ENCODE measurements at regions not wholly inside any gene's neighbourhood (a gene's known extent, or its start where the extent isn't known, plus 50 kb on each side); places are given as distances from the start of the nearest gene placed in this dataset.

GRCh38 chr20:60316476-60317158, 358.4 kb downstream of the CDH26 start:
- no peak for DNase-seq (ENCODE audit: low spot score)

- DNase-seq (ENCODE audit: low spot score), result no peak
Measured at GRCh38 chr20:60317401-60317800, 359.2 kb downstream of the CDH26 start.

- no peak for DNase-seq (ENCODE audit: low spot score)
Measured at GRCh38 chr20:60321601-60322000, 363.4 kb downstream of the CDH26 start.

- no peak for DNase-seq (ENCODE audit: low spot score)
Measured at GRCh38 chr20:60326821-60327220, 368.6 kb downstream of the CDH26 start.

DNA sequence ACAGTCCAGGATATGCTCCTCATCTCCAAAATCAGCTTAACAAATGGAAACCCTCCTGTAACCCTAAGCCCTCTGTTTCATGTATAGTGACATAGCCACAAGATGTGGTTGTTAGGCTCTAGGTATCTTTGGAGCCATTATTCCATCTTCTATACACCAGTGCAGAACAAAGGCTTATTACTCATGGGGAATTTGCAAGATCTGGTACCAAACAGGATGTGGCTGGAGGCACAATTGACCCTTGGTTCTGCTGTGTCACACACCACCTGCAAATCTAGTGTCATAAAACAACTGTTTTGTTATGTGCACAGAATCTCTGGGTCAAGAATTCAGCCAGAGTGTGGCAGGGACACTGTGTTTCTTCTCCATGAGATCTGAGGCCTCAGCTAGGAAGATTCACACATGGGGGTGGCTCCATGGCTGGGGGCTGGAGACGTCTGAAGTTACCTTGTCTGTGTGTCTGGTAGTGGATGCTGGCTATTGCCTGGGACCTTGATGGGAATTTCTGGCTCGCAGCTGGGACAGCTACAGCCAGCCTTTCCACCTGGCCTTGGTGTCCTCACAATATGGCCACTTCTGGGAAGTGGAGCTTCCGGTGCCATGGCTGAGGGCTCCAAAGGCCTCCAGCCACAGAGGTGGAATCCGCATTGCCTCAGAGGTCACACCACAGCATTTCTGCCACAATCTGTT, 369.9 kb downstream of the CDH26 start:
- no peak for DNase-seq (ENCODE audit: low spot score)

GRCh38 chr20:60330461-60330860, 372.2 kb downstream of the CDH26 start:
- DNase-seq (ENCODE audit: low spot score), result no peak

DNA sequence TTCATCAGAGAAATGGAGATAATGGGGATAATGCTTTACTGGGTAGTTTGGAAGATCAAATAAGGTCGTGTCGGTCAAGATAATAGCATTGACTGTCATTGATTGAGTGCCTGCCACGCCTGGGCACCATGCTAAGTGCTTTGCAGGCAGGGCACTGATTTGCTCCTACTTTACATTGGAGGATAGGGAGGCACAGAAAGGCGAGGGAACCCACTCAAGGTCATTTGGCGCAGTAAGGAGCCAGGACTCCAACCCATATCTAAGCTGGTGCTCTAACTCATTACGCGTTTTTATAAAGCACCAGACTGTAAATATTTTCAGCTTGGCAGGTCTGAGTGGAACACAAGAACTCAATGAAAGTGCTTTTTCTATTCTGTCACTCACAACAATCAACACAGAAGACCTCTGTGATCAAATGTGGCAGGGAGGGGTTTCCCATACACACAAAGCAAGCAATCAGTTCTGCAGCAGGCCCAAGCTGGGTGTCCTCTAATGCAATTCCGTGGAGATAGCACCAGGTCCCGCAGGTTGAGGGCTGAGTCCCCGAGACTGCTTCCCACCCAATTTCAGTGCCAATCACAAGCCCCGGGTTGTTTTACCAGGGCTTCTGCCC, 373.6 kb downstream of the CDH26 start:
- DNase-seq (ENCODE audit: low spot score), result no peak

- no peak for DNase-seq (ENCODE audit: low spot score)
Measured at GRCh38 chr20:60332523-60332922, 374.3 kb downstream of the CDH26 start.

GRCh38 chr20:60334911-60335310, 376.7 kb downstream of the CDH26 start:
- DNase-seq (ENCODE audit: low spot score), result no peak

DNA sequence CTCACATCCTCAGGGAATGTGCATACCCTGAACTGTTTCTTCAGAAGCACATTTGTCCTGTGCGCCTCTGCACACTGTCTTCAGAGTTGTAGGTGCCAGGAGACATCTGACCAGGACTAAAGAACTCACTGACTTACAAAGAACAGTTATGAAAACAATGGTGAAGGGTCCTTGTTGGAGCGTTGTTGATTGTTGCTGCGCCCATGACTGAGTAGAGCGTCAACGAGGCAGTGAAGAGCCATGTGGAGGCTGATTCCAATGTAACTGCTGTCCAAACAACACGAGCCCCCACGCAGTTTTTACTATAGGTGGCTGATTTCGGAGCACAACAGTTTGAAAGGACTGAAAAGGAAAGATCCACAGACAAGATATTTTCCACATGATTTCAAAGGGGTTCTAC, 380.3 kb downstream of the CDH26 start:
- no peak for DNase-seq (ENCODE audit: low spot score)

DNA sequence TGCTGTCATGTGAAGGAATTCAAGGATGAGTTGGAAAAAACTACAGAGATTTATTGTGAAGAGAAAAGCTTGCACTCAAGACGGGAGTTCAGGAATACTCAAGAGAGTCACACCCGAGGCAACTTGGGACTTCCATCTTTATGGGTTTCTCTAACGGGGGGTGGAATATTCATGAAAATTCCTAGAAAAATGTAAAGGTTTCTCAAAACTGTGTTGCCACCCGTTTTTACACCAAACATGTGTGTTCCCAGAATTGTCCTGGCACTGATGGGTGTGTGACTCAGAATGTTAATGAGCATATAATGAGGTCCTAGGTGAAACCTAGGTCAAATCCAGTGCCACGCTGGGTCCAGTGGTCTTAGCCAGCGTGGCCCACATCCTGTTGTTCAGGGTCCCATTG, 381.5 kb downstream of the CDH26 start:
- DNase-seq (ENCODE audit: low spot score), result no peak

DNA sequence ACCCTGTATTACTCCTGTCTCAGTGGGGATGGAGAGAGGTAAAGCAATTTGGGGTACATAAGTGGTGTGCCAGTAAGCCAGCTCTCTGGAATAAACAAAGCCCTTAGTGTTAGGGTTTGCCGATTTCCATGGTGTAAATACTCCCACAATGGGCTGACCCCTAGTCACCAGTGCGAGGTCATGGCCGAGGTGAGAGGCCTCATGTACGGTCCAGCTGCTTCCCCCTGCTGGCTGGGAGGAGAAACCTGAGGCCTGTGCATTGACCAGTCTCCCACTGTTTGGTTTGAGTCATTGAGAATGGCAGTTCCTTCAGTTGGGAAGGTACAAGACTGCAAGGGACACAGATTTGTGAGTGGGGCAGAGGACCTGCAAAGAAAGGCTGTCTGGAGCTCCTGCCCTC, 382.0 kb downstream of the CDH26 start:
- no peak for DNase-seq (ENCODE audit: low spot score)

GRCh38 chr20:60341062-60341461, 382.8 kb downstream of the CDH26 start:
- no peak for DNase-seq (ENCODE audit: low spot score)

DNA sequence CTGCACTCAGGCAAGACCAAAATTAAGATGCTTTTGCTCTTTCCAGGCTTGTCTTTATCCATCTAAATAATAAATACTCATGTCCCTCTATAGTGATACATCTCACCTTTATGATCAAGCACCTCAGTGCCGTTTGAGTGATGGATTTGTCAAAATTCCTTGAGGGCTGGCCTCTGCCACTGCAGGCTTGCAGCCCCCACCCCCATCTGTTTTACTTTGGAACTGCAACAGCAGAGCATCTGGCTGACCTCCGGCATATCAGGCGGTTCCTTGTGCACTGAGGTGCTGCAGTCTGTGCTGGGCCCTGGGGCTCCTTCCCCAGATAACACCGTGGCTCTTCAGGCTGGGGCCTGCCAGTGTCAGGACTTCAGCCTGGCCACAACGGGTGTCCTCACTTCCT, 386.9 kb downstream of the CDH26 start:
- DNase-seq (ENCODE audit: low spot score), result no peak

GRCh38 chr20:60349418-60349817, 391.2 kb downstream of the CDH26 start:
- no peak for DNase-seq (ENCODE audit: low spot score)

- no peak for DNase-seq (ENCODE audit: low spot score)
Measured at GRCh38 chr20:60352017-60352416, 393.8 kb downstream of the CDH26 start.

DNA sequence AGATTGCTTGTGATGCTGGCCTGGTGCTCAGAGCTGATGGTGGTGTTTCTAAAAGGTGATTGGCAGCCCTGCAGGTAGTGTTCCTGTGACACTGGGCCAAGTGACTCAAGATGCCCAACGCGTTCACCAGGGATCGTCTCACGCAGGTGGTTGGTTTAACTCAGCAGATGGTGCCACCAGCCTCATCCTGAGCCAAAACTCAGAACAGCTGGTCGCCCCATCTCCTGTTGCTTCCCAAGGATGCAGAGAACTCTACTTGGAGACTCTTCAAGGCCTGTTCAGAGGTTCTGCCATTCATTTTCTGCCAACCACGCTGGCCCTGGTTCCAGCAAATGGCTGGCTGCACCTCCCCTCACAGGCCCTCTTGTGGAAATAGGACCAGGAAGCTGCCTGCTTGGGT, 394.4 kb downstream of the CDH26 start:
- no peak for DNase-seq (ENCODE audit: low spot score)

GRCh38 chr20:60354024-60354580, 395.9 kb downstream of the CDH26 start:
- DNase-seq (ENCODE audit: low spot score), result no peak

- no peak for DNase-seq (ENCODE audit: low spot score)
Measured at GRCh38 chr20:60358101-60358500, 399.9 kb downstream of the CDH26 start.

GRCh38 chr20:60359010-60359409, 400.8 kb downstream of the CDH26 start:
- DNase-seq (ENCODE audit: low spot score), result no peak

DNA sequence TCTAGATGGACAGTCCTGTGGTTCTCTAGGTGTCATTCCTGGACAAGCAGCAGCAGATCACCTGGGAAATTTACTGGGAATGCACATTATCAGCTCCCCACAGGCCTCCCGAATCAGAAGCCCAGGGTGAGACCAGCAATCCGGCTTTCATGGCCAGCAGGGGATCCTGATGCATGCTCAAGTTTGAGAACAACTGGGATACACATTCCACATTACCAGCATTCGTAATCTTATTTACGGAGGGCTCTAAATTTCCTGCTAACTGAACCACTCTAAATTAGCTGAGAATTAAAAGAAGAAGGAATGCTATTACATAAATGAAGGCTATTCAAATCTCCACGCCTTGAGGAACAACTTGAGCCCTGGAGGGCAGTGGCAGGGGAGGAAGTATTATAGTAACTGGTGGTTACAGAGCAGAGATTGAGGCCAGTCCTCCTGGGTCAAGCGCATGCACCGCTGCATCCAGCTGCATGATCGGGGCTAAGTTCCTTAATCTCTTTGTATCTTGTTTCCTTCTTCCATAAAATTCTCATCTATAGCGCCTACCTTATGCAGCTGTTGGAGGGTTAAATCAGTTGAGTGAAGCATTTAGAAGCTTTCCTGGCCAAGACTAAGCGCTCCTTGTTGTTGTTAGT, 403.7 kb downstream of the CDH26 start:
- DNase-seq (ENCODE audit: low spot score), result no peak

GRCh38 chr20:60362531-60362930, 404.3 kb downstream of the CDH26 start:
- DNase-seq (ENCODE audit: low spot score), result no peak

Data from SK-N-DZ (cell line).